ENCODE measurements at regions not wholly inside any gene's neighbourhood (a gene's known extent, or its start where the extent isn't known, plus 50 kb on each side); places are given as distances from the start of the nearest gene placed in this dataset.
A peak's percentile ranks its signal among the peaks of the same experiment; 100 is the strongest.

GRCh38 chr15:69836048-69836447 lies 261.7 kb downstream of the TLE3 start:
- H3K4me1 ChIP-seq (ENCODE audit: control insufficient read depth, insufficient read depth, low read length), result peaks cover 3% of the 10 kb centered on the region; the same call in 1 of the 2 replicates
- in situ Hi-C loops (cut with MboI; ENCODE audit: low sequenced_read_pairs) (no loop called here), intact Hi-C loops (cut with micrococcal nuclease) (no loop called here), dilution Hi-C loops (cut with HindIII; ENCODE audit: low sequenced_read_pairs, unreplicated experiment) (no loop called here)
- H3K4me3 ChIP-seq (ENCODE audit: insufficient read depth, low read depth, low read length), result no peak overlapping the region
- no peak overlapping the region for H3K9ac ChIP-seq (ENCODE audit: low read depth, low read length)
- H3K23ac ChIP-seq (ENCODE audit: low read depth, low read length), result no peak overlapping the region
- no peaks in the 10 kb centered on the region for H3K36me3 ChIP-seq (ENCODE audit: control insufficient read depth, insufficient read depth, low read length)
- H3K79me1 ChIP-seq (ENCODE audit: low read depth in 1 of 2, low read length in 2 of 2), result no peaks in the 10 kb centered on the region
- BruUV-seq (replicated peaks), result no TSS peak
- no peak overlapping the region for H3K27ac ChIP-seq (ENCODE audit: insufficient read depth, low read length)
- no peak overlapping the region for H4K5ac ChIP-seq (ENCODE audit: low read depth, low read length)
- WGBS, 2 experiments (ENCODE audit: extremely low coverage in 2 of 2, insufficient read length in 1 of 2), result 80% methylated on average over 1 of the region's 3 CpGs; no CpG with 5 or more reads in 1 of the 2 experiments
- no peak overlapping the region for H2BK15ac ChIP-seq (ENCODE audit: low read depth, low read length)
- H3K9me3 ChIP-seq (ENCODE audit: control insufficient read depth, insufficient read depth, low read length), result peaks cover 2% of the 10 kb centered on the region; the same call in 1 of the 2 replicates
- no peak overlapping the region for H3K18ac ChIP-seq (ENCODE audit: low read depth, low read length)
- no peak overlapping the region for H2BK120ac ChIP-seq (ENCODE audit: low read depth, low read length)
- POLR2A ChIA-PET (ENCODE audit: unreplicated experiment), result no interaction called here
- CTCF ChIA-PET, result no interaction called here
- H4K91ac ChIP-seq (ENCODE audit: insufficient read depth, low read depth, low read length), result no peak overlapping the region
- H2BK5ac ChIP-seq (ENCODE audit: low read depth, low read length, poor library complexity, severe bottlenecking), result no peak overlapping the region
- no peak overlapping the region for H3K56ac ChIP-seq (ENCODE audit: extremely low read depth, insufficient read depth, low read length)
- no peak overlapping the region for H3K4me2 ChIP-seq (ENCODE audit: low read depth, low read length)
- H2AK9ac ChIP-seq (replicated peaks; ENCODE audit: low read depth, low read length, poor library complexity), result peak overlapping the region; percentile 78
- no peaks in the 10 kb centered on the region for H4K20me1 ChIP-seq (ENCODE audit: insufficient read depth, low read length)
- DNase-seq (no peak), ATAC-seq (ENCODE audit: low read depth) (no peak)
- no peaks in the 10 kb centered on the region for H3K9me1 ChIP-seq (ENCODE audit: insufficient read depth, low read length)
- no peak overlapping the region for H2AK5ac ChIP-seq (ENCODE audit: low read depth, low read length)
- no peak overlapping the region for H2BK20ac ChIP-seq (ENCODE audit: low read depth, low read length)
- H4K8ac ChIP-seq (ENCODE audit: low read depth in 2 of 2, low read length in 2 of 2), result no peak overlapping the region
- H3K27me3 ChIP-seq (ENCODE audit: control insufficient read depth, insufficient read depth, low read length), result peaks cover 44% of the 10 kb centered on the region
- H2AFZ ChIP-seq (replicated peaks; ENCODE audit: low read length, poor library complexity), result no peak overlapping the region
- TF ChIP-seq CHD1 (IDR thresholded peaks at IDR 0.05; ENCODE audit: low read depth, low read length) (no peak), BHLHE40 (IDR thresholded peaks at IDR 0.05; ENCODE audit: low read depth, low read length) (no peak), RAD21 (IDR thresholded peaks at IDR 0.05; ENCODE audit: low read length) (no peak), MAZ (IDR thresholded peaks at IDR 0.05; ENCODE audit: borderline replicate concordance, low read depth, low read length) (no peak)
- H3K14ac ChIP-seq (replicated peaks; ENCODE audit: low read depth, low read length), result no peak overlapping the region
- H3K4ac ChIP-seq (ENCODE audit: low read depth, low read length), result no peak overlapping the region
